ENCODE measurements at regions not wholly inside any gene's neighbourhood (a gene's known extent, or its start where the extent isn't known, plus 50 kb on each side); places are given as distances from the start of the nearest gene placed in this dataset.
A peak's percentile ranks its signal among the peaks of the same experiment; 100 is the strongest.

DNA sequence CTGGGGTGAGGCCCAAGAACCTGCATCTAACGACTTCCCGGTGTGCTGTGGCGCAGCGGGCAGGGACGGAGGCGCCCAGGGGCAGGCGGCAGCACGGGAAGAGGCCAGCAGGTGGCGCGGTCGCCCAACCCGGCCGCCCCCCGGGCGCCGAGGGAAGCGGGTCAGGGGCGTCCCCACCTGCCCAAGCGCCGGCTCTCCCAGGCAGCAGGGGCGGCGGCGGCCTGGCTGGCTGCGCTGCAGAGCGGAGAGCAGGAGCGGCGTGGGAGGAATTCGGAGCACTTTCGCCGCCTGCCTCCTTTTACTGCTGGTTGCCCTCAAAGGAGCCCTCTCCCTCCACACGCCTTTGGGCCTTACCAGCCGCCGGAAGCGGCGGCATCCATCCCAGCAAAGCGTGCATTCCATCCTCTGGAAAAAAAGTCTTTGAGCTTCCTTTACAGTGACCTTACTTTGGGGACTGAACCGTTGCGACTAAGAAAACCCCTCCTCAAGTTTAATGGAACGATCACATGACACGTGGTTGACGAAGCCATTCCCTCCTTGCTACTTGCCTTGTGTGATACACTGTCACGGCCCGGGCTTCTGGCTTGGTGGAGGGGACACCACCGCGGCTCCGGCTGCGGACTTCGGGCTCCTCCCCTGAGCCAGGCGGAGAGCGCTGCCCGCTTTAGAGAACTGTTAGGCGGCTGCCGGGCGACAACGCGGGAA, 106.8 kb upstream of the CLMP start:
- peak; percentile 73 to 86 for DNase-seq

DNA sequence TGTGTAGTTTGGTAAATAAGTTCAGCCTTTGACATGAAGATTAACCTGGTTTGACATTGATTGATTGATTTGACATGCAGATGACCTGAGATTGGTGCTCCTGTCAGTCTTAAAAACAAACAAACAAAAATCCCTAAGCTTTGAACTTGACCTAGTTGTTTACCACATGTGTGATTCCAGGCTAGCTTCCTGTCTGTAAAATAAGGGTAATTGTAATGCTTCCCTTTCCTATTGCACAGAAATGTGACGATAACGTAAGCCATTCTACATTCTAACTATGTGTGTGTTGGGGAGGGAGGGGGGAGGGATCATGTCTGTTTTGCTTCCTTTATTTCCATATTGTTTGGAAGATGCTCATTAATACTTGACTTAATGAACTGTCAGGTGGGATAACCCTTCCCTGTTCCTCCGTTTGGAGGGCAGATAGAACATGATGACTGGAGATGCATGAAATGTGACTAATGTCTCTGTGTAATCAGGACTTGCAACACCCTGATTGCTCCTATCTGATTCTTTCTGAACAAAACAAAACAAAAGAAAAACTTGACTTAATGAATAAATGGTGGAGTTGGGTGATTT, 106.1 kb upstream of the CLMP start:
- no peak for DNase-seq

DNA sequence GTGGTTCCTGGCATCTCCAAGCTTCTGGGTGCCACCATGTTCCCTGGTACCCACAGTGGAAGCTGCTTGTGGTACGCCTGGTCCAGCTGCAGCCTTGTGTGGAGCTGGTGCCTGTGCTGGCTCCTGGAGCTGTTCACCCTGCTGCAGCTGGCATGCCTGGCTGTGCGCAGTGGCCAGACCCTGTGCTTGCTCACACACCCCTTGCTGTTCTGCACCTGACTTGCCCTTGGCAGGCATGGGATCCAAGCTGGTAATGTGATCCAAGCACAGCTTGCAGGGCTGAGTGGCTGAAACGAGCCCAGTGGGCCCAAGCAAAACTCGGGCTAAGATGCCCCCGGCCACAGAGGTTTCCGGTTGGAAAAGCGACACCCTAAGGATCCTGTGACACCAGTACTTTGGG, 104.7 kb upstream of the CLMP start:
- DNase-seq: no peak

DNA sequence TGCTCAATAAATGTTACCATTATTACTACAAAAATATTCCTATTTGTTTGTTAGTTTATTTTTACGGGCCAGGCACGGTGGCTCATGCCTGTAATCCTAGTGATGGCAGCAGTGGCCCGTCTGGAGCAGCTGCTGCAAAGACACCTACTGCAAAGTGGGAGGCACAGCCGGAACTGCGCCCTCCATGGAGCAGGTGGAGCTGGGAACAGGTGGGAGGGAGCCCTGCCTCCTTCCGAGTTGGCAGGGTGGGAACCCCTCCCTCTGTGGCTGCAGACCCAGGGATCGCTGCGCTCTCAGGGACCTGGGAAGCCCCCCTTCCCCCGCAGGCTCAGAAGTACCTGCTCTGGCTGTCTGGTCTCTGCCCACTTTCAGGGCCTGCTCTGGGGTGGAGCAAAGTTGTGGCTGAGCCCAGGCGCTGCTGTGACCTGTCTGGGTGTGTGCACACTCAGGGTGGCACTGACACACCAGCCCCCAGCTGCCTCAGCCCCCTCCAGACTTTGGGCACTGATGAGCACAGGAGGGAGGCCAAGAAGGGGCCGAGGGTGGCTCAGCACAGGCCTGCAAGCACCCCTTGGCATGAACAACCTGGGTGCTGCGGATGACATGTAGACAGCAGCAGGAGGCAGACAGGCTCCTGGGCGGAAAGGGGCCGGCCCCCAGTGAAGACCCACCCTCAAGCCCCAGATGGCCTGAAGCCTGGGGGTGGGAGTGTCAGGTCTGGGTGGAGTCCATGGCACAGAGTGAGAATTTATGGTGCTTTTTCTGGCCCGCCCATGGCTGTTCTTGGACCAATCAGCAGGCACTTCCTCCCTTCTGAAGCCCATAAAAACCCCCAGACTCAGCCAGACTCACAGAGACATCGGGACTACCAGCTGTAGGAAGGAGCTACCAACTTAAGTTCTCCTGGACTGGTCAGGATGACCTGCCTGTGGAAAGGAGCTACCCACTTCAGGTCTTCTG, 103.7 kb upstream of the CLMP start:
- DNase-seq: no peak

DNA sequence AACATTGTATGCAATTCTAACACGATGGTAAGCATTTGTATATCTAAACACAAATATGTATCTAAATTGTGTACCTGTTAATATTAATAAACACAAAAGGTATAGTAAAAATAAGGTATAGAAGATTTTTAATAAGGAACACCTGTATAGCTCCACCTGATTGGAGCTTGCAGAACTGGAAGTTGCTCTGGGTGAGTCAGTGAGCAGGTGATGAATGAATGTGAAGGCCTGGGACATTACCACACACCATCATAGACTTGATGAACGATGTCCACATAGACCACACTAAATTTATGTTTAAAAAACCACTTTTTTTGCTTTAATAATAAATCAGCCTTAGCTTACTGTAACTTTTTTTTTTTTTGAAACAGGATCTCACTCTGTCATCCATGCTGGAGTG, 97.6 kb upstream of the CLMP start:
- DNase-seq: no peak

DNA sequence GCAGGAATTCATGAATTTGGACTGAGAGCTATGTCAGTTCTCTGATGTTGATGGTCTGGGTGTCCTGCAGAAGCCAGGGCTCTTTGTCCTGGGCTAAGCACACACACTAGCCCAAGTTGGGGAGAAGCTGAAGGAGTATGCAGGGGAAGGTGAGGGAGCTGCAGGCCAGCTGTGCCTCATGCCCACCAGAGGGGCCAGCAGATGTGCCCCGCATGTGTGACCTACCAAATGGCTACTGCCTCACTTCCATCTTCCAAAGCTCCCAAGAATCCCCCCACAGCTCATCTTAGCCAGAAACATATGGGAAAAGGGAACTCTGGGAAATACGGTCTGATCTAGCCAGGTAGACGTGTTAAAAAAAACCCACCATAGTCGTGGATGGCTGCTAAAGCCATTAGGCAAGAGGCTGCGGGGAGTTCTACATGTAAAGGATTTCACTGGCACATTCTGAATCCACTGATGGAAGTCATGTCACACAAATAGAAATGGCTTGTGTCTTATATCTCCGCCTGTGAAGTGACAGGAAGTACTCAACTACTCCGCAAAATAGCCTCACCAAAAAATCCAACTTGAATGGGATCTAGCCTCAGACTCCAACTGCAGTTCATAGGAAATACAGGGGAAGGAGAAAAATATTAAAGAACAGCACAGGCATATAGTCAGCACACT, 96.3 kb upstream of the CLMP start:
- DNase-seq: no peak

DNA sequence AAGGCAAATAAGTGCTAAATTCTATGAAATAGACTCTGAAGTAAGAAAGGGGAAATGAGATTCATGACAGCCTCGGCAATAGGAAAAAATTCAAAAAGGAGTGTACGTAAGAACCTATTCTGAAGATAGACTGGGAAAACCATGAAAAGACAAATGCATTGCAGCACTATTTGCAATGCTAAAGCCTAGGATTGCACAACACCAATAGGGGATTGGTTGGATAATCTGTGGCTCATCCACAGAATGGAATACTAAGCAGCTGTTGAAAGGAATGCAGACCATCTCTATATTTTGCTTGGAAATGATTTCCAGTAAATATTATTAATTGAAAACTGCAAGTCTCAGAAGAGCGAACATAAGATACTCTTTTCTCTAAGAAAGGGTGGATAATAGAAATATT, 91.7 kb upstream of the CLMP start:
- no peak for DNase-seq

DNA sequence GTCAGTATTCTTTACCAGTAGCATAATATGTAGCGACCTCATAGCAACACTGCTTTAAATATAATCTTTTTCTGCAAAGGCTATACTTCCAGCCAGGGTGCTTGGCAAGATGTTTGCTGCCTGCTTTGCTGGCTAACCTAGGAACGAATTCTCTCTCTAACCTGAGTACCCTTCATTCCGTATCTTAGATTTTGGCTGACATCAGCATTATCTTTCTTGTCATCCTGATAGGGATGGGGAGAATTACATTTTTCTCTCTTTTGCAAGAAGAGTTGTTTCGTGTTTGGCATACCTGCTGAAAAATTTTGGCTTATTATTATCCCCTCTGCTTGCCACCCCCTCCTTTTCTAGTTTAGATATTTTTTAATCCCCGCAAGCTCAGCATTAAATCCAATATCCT, 91.2 kb upstream of the CLMP start:
- DNase-seq: no peak

DNA sequence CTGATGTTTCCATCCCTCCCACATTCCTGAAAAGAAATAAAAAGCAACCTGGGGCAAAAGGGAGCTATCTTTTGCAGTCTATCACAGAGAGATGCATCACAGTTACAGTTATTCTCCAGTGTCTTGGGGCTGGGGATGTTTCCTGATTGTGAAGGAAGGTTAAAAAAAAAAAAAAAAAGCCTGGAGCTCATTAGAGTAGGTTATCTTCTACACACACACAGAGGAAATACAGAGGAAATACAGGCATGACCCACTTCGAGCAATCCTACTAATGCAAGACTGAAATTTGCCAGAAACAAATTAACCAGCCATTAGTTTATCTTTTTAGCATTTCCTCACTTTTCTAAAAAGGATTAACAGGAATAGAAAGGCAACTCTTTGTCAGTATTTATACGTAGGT, 89.4 kb upstream of the CLMP start:
- no peak for DNase-seq

DNA sequence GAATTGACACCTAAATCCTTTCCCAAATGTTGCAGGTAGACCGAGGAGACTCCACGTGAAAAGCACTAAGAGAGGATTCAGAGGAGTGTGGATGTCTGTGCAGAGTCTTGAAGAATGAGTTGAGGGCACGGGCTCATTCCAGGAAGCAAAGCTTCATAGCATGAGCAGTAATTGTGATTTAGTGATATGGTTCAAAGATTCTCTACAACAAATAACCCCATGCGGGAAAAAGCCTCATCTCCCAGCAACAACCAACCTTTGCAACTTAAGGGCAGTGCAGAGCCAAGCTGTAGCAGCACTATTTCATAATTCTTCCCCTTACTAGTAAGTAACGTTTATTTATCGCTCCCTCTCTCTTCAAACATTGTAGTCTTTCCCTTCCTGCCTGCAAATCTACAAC, 87.5 kb upstream of the CLMP start:
- no peak for DNase-seq

DNA sequence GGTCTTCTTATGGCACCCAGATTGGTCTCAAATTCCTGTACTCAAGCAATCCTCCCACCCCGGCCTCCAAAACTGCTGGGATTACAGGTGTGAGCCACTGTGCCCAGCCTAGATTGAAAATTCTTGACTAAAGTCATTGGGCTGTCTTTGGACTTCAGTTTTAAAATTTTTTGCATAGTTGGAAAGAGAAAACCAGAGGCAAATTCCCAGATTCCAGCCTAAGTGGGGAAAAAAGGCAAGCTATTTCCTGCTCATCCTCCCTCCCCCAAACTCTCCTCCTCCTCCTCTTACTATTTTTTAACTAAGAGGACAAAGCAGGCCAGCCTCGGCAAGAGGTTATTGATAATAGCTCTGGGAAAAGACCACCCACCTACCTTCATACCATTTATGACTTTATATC, 78.6 kb upstream of the CLMP start:
- DNase-seq: no peak

DNA sequence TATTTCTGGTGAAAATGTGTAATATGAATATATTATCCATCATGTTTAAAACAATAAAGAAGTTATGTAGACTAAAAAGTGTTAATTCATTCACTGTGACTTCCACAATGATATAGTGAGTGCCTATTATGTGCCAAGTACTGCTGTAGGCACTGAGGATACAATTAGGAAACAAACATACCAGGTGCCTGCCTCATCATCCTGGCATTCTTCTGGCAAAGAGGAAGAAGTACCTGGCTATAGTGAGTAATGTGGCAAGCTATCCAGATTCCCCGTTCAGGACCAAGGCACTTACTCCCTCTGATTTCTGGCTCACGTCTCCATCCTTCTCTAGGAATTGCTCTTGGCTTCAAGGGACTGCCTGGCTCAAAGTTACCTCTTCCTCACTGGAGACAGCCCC, 77.5 kb upstream of the CLMP start:
- DNase-seq: no peak

DNA sequence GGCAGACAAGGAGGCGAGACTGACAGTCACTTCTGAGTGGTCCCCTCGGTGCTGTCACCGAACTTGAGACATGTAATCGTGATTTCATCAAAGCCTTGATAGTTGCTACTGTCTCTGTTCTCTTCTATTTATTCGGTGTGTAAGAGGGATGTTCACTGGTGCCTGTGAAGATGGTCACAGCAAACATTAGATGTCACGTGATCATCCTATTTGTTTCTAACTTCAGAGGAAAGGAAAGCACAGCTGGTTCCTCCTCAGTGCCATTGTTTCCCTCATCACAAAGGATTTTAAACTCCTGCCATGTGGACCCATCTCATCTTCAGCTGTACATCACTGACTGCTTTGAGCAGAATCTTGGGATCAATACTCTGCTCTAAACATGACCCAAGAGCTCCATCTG, 73.1 kb upstream of the CLMP start:
- DNase-seq: no peak

DNA sequence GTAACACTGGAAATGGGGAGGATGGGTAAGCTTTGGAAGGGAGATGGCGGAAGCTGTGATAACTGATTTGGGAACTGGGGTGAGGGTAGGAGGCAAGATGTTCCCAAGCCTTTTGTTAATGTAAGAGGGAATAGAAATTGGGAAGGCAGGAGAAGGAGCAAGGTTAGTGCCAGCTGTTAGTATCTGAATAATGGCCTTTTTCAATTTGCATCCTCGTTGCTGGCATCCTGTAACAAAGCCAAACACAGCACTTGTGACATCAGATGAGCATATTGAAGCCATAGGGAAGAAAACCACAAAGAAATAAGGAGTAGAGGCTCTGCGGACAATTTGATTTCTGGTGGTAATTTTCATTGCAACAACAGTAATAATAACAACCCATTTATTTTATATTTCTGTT, 70.9 kb upstream of the CLMP start:
- no peak for DNase-seq

DNA sequence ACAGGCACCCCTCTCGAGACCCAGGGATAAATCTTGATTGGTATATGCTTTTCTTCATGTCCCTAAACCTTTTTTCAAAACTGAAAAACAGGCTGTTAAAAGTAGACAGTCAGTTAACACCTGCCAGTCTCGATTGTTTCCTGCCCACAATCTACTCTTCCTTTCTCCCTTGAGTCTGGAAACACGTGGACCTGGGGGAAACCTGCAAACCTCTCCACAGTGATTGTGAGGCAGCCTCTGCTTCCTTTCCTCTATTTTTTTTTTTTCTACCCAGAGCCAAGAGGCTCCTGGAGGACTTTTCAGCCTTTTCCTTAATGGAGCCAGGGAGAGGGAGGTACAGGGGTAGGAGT, 69.4 kb upstream of the CLMP start:
- DNase-seq: no peak

DNA sequence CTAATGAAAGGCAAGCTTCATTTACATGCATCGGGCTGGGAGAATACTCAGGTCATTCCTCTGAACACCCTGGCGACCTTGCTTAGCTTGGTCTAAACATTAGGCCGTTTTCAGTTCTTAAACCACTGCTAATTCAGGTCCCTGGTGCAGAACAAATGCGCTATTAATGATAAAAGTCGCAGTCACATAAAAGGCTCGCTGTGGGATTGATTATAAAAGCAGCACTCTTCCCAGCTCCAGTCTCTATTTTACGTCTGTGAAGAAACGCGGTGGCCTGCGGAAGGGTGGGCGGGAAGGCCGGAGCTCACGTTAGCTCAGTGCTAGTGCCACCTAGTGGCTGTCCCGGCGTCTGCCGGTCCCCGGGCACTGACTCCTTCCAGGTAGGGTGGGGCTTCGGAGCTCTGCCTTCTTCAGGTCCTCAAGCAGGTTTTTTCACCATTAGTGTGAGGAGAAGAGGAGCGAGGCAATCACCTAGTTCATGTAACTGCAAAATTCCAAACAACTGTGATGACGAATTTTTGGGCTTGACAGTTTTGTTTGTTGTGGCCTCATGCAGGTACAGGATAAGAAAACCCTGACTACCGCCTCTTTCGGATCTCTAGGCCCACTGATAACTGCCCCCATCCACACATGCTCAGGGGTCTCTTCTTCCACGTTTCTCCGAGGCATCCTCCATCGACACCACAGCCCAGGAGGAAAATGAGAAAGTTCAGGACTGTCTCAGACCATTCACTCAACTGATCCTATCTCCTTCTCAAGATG, 66.5 kb upstream of the CLMP start:
- peak; percentile 71 to 83 for DNase-seq

DNA sequence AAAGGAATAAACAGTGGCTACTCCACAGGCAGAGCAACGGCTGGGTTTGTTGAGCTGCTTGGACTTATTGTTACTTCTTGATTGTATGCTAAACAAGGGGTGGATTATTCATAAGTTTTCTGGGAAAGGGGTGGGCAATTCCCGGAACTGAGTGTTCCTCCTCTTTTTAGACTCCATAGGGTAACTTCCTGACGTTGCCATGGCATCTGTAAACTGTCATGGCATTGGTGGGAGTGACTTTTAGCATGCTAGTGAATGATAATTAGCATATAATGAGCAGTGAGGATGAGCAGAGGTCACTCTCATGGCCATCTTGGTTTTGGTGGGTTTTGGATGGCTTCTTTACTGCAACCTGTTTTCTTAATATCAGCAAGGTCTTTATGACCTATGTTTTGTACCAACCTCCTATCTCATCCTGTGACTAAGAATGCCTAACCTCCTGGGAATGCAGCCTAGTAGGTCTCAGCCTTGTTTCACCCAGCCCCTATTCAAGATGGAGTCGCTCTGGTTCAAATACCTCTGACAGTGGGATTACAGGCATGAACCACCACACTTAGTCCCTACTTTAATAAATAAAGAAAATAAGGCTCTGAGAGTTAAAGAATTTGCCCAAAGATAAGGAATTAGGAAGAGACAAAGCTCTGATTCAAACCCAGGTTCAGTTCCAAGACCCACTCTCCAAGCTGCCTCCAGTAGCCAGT, 65.6 kb upstream of the CLMP start:
- DNase-seq: no peak

DNA sequence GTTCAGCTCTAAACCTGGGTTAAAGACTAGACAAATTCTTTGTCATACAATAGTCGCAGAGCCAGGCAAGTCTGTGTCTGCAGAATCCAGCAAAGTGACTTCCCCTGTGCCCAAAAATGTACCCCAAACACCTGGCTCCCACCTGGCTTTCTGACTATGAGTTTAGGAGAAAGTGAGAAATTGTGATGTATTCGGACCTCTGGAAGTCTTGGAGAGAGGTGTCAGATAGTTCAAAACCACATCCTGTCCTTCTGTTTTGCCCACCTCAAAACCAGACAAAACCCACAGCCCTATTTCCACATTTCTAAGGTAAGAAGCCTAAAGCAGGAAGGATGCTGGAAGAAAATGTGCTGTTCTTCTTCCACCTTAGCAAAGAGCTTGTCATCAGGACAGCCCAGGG, 63.8 kb upstream of the CLMP start:
- DNase-seq: no peak

DNA sequence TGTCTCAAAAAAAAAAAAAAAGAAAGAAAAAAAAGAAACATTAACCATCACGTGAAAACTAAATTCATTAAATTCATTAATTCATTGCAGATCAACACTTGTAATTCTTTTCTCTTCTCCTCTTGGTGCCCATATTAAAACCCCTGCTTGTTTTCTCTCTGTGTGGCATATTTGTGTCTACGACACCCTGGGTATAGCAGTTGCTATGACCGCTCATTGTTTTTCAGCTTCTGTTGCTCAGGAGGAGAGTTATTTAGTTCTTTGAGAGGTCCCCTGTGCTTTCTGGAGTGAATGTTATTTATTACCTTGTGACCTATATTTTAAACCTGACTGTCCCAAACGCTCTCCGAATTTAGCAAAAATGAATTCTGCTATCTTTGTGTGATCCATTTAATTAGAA, 62.3 kb upstream of the CLMP start:
- DNase-seq: no peak

DNA sequence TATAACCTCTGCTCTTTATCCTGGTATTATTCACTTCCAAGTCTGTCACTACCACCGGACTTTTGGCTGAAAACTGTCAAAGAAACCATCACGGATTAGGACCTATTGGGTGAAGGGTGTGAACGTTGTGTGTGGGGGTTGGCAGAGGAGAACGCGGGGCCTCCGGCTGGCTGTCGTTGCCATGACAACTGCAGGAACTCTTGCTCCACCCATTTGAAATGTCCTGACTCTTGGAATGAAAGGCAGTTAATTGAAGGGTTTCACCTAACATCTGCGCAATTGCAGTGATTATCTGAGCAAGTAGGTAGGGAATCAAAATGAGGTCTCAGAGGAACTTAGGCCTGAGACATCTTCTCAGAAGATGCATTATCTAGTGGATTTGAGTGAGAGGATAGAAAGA, 60.9 kb upstream of the CLMP start:
- DNase-seq: no peak

DNA sequence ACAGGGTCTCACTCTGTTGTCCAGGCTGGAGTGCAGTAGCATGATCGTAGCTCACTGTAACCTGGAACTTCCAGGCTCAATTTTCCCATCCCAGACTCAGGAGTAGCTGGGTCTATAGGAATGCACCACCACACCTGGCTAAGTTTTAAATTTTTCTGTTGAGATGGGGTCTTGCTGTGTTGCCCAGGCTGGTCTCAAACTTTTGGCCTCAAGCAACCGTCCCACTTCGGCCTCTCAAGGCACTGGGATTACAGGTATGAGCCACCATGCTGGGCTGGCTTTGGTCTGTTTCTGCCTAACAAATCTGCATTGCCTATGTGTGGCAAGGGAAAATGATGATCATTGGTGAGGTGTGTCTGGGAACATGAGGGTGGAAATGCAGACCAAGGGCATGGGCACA, 59.3 kb upstream of the CLMP start:
- DNase-seq: no peak

DNA sequence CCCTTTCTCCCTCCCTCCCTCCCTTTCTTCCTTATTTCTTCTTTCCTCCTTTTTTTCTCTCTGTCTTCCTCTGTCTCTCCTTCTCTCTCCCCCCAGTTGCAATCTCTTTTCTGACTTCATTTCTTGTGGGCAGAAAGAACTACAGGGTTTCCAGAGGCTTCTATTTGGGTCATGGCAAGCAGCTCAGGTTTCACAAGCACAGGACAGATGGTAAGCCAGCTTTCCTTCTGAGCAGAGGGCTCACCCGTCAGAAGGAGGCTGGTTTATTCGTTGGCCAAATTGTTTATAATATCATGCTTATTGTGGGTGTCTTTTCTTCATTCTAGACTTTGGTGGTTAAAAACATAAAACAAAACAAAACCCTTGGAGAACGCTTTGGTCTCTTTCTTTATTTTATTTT, 58.9 kb upstream of the CLMP start:
- no peak for DNase-seq

Measured in stimulated activated CD4-positive, alpha-beta T cell treated with anti-CD3 and anti-CD28 coated beads, Interleukin-2, amount 100 ng/mL, for 24 hours (primary cell).